IPS-18c (cell line): ENCODE measurements at regions not wholly inside any gene's neighbourhood (a gene's known extent, or its start where the extent isn't known, plus 50 kb on each side); places are given as distances from the start of the nearest gene placed in this dataset.

Source experiments
- H3K4me3 ChIP-seq: 2 replicates; pipeline ENCODE4 v1.7.0; 2013; ENCODE audit warnings: low read depth, mild to moderate bottlenecking, low read length, moderate library complexity; ENCODE audit not compliant: insufficient read depth
- H3K9me3 ChIP-seq: one replicate; pipeline ENCODE4 v1.6.1; 2013; ENCODE audit warnings: mild to moderate bottlenecking, low read length, moderate library complexity; ENCODE audit not compliant: control insufficient read depth, insufficient read depth

- no peak overlapping the region for H3K4me3 ChIP-seq
- no peaks in the 10 kb centered on the region for H3K9me3 ChIP-seq
Observed at GRCh38 chr6:9612489-9612888, 802.4 kb downstream of the TFAP2A start.

- no peaks in the 10 kb centered on the region for H3K9me3 ChIP-seq
Observed at GRCh38 chr6:9610620-9611415, 804.1 kb downstream of the TFAP2A start.

GRCh38 chr6:9606435-9607134 is 808.3 kb downstream of the TFAP2A start:
- Histone ChIP-seq H3K9me3 (no peaks in the 10 kb centered on the region), H3K4me3 (no peak overlapping the region)

More at GRCh38 chr6:9610620-9611415, 804.1 kb downstream of the TFAP2A start:
- no peak overlapping the region for H3K4me3 ChIP-seq

- Histone ChIP-seq H3K4me3 (no peak overlapping the region), H3K9me3 (no peaks in the 10 kb centered on the region)
Observed at GRCh38 chr6:9594746-9595145, 820.1 kb downstream of the TFAP2A start.

GRCh38 chr6:9593554-9593953 is 821.3 kb downstream of the TFAP2A start:
- Histone ChIP-seq H3K4me3 (no peak overlapping the region), H3K9me3 (no peaks in the 10 kb centered on the region)

GRCh38 chr6:9583753-9584352 is 831.0 kb downstream of the TFAP2A start:
- Histone ChIP-seq H3K4me3 (no peak overlapping the region), H3K9me3 (no peaks in the 10 kb centered on the region)

GRCh38 chr6:9581155-9581554 is 833.7 kb downstream of the TFAP2A start:
- Histone ChIP-seq H3K4me3 (no peak overlapping the region), H3K9me3 (no peaks in the 10 kb centered on the region)

GRCh38 chr6:9576521-9576920 is 838.4 kb downstream of the TFAP2A start:
- no peak overlapping the region for H3K4me3 ChIP-seq
- no peaks in the 10 kb centered on the region for H3K9me3 ChIP-seq

GRCh38 chr6:9566096-9566495 is 848.8 kb downstream of the TFAP2A start:
- Histone ChIP-seq H3K4me3 (no peak overlapping the region), H3K9me3 (peaks cover 2% of the 10 kb centered on the region)

GRCh38 chr6:9564021-9564420 is 850.9 kb downstream of the TFAP2A start:
- Histone ChIP-seq H3K9me3 (peaks cover 2% of the 10 kb centered on the region), H3K4me3 (no peak overlapping the region)

GRCh38 chr6:9563568-9563967 is 851.3 kb downstream of the TFAP2A start:
- H3K9me3 ChIP-seq, result peaks cover 2% of the 10 kb centered on the region
- H3K4me3 ChIP-seq, result no peak overlapping the region

- peaks cover 13% of the 10 kb centered on the region for H3K9me3 ChIP-seq
- no peak overlapping the region for H3K4me3 ChIP-seq
Observed at GRCh38 chr6:9554806-9555205, 860.1 kb downstream of the TFAP2A start.

- Histone ChIP-seq H3K4me3 (no peak overlapping the region), H3K9me3 (peaks cover 13% of the 10 kb centered on the region)
Observed at GRCh38 chr6:9554323-9554722, 860.6 kb downstream of the TFAP2A start.

GRCh38 chr6:9553002-9553401 is 861.9 kb downstream of the TFAP2A start:
- Histone ChIP-seq H3K4me3 (no peak overlapping the region), H3K9me3 (peaks cover 13% of the 10 kb centered on the region)

GRCh38 chr6:9543649-9544048 is 871.2 kb downstream of the TFAP2A start:
- H3K4me3 ChIP-seq, result no peak overlapping the region
- no peaks in the 10 kb centered on the region for H3K9me3 ChIP-seq

- H3K4me3 ChIP-seq, result no peak overlapping the region
- no peaks in the 10 kb centered on the region for H3K9me3 ChIP-seq
Observed at GRCh38 chr6:9540534-9541126, 874.2 kb downstream of the TFAP2A start.

GRCh38 chr6:9540126-9540525 is 874.7 kb downstream of the TFAP2A start:
- no peak overlapping the region for H3K4me3 ChIP-seq

More at GRCh38 chr6:9540126-9540525, 874.7 kb downstream of the TFAP2A start:
- H3K9me3 ChIP-seq, result no peaks in the 10 kb centered on the region
